ENCODE measurements at regions not wholly inside any gene's neighbourhood (a gene's known extent, or its start where the extent isn't known, plus 50 kb on each side); places are given as distances from the start of the nearest gene placed in this dataset.

- DNase-seq (ENCODE audit: insufficient read length, low spot score) (no peak), FAIRE-seq (no peak)
- TF ChIP-seq POLR2A (IDR thresholded peaks at IDR 0.05; ENCODE audit: low read depth, low read length) (no peak), PAX5 (IDR thresholded peaks at IDR 0.05; ENCODE audit: insufficient read depth, low read length, severe bottlenecking) (no peak), POU2F2 (IDR thresholded peaks at IDR 0.05; ENCODE audit: low read depth, low read length) (no peak), TAF1 (IDR thresholded peaks at IDR 0.05; ENCODE audit: low read depth, low read length) (no peak), SPI1 (IDR thresholded peaks at IDR 0.05; ENCODE audit: low read depth, low read length) (no peak), POLR2AphosphoS5 (IDR thresholded peaks at IDR 0.05; ENCODE audit: low read depth, low read length) (no peak)
Measured at GRCh38 chr10:33734393-33735155, 400.1 kb upstream of the NRP1 start.

- TF ChIP-seq SPI1 (IDR thresholded peaks at IDR 0.05; ENCODE audit: low read depth, low read length) (no peak), POU2F2 (IDR thresholded peaks at IDR 0.05; ENCODE audit: low read depth, low read length) (no peak), POLR2AphosphoS5 (IDR thresholded peaks at IDR 0.05; ENCODE audit: low read depth, low read length) (no peak), PAX5 (IDR thresholded peaks at IDR 0.05; ENCODE audit: insufficient read depth, low read length, severe bottlenecking) (no peak), TAF1 (IDR thresholded peaks at IDR 0.05; ENCODE audit: low read depth, low read length) (no peak), POLR2A (IDR thresholded peaks at IDR 0.05; ENCODE audit: low read depth, low read length) (no peak)
- FAIRE-seq (no peak), DNase-seq (ENCODE audit: insufficient read length, low spot score) (no peak)
Measured at GRCh38 chr10:33733058-33733457, 398.6 kb upstream of the NRP1 start.

- TF ChIP-seq PAX5 (IDR thresholded peaks at IDR 0.05; ENCODE audit: insufficient read depth, low read length, severe bottlenecking) (no peak), POLR2A (IDR thresholded peaks at IDR 0.05; ENCODE audit: low read depth, low read length) (no peak), SPI1 (IDR thresholded peaks at IDR 0.05; ENCODE audit: low read depth, low read length) (no peak), POU2F2 (IDR thresholded peaks at IDR 0.05; ENCODE audit: low read depth, low read length) (no peak), POLR2AphosphoS5 (IDR thresholded peaks at IDR 0.05; ENCODE audit: low read depth, low read length) (no peak), TAF1 (IDR thresholded peaks at IDR 0.05; ENCODE audit: low read depth, low read length) (no peak)
- no peak for FAIRE-seq
- no peak for DNase-seq (ENCODE audit: insufficient read length, low spot score)
Measured at GRCh38 chr10:33732161-33732680, 397.8 kb upstream of the NRP1 start.

- TF ChIP-seq POLR2A (IDR thresholded peaks at IDR 0.05; ENCODE audit: low read depth, low read length) (no peak), SPI1 (IDR thresholded peaks at IDR 0.05; ENCODE audit: low read depth, low read length) (no peak), TAF1 (IDR thresholded peaks at IDR 0.05; ENCODE audit: low read depth, low read length) (no peak)
- FAIRE-seq (no peak), DNase-seq (ENCODE audit: insufficient read length, low spot score) (no peak)
Measured at GRCh38 chr10:33731322-33731721, 396.9 kb upstream of the NRP1 start.

- TF ChIP-seq PAX5 (IDR thresholded peaks at IDR 0.05; ENCODE audit: insufficient read depth, low read length, severe bottlenecking) (no peak), TAF1 (IDR thresholded peaks at IDR 0.05; ENCODE audit: low read depth, low read length) (no peak), POU2F2 (IDR thresholded peaks at IDR 0.05; ENCODE audit: low read depth, low read length) (no peak), SPI1 (IDR thresholded peaks at IDR 0.05; ENCODE audit: low read depth, low read length) (no peak), POLR2AphosphoS5 (IDR thresholded peaks at IDR 0.05; ENCODE audit: low read depth, low read length) (no peak), POLR2A (IDR thresholded peaks at IDR 0.05; ENCODE audit: low read depth, low read length) (no peak)
- DNase-seq (ENCODE audit: insufficient read length, low spot score), result no peak
- no peak for FAIRE-seq
Measured at GRCh38 chr10:33725430-33725829, 391.0 kb upstream of the NRP1 start.

GRCh38 chr10:33723181-33723580, 388.7 kb upstream of the NRP1 start:
- no peak for TF ChIP-seq SPI1 (IDR thresholded peaks at IDR 0.05; ENCODE audit: low read depth, low read length)
- TF ChIP-seq POLR2AphosphoS5 (IDR thresholded peaks at IDR 0.05; ENCODE audit: low read depth, low read length), result no peak
- TF ChIP-seq POLR2A (IDR thresholded peaks at IDR 0.05; ENCODE audit: low read depth, low read length), result no peak
- no peak for TF ChIP-seq POU2F2 (IDR thresholded peaks at IDR 0.05; ENCODE audit: low read depth, low read length)
- no peak for TF ChIP-seq TAF1 (IDR thresholded peaks at IDR 0.05; ENCODE audit: low read depth, low read length)
- no peak for TF ChIP-seq PAX5 (IDR thresholded peaks at IDR 0.05; ENCODE audit: insufficient read depth, low read length, severe bottlenecking)
- DNase-seq (ENCODE audit: insufficient read length, low spot score), result no peak
- FAIRE-seq, result no peak

GRCh38 chr10:33722067-33722466, 387.6 kb upstream of the NRP1 start:
- FAIRE-seq, result no peak
- TF ChIP-seq POLR2A (IDR thresholded peaks at IDR 0.05; ENCODE audit: low read depth, low read length) (no peak), POLR2AphosphoS5 (IDR thresholded peaks at IDR 0.05; ENCODE audit: low read depth, low read length) (no peak), POU2F2 (IDR thresholded peaks at IDR 0.05; ENCODE audit: low read depth, low read length) (no peak), TAF1 (IDR thresholded peaks at IDR 0.05; ENCODE audit: low read depth, low read length) (no peak), PAX5 (IDR thresholded peaks at IDR 0.05; ENCODE audit: insufficient read depth, low read length, severe bottlenecking) (no peak), SPI1 (IDR thresholded peaks at IDR 0.05; ENCODE audit: low read depth, low read length) (no peak)
- no peak for DNase-seq (ENCODE audit: insufficient read length, low spot score)

- no peak for DNase-seq (ENCODE audit: insufficient read length, low spot score)
- TF ChIP-seq POU2F2 (IDR thresholded peaks at IDR 0.05; ENCODE audit: low read depth, low read length), result no peak
- TF ChIP-seq POLR2A (IDR thresholded peaks at IDR 0.05; ENCODE audit: low read depth, low read length), result no peak
- no peak for TF ChIP-seq TAF1 (IDR thresholded peaks at IDR 0.05; ENCODE audit: low read depth, low read length)
- no peak for TF ChIP-seq PAX5 (IDR thresholded peaks at IDR 0.05; ENCODE audit: insufficient read depth, low read length, severe bottlenecking)
- no peak for TF ChIP-seq POLR2AphosphoS5 (IDR thresholded peaks at IDR 0.05; ENCODE audit: low read depth, low read length)
- TF ChIP-seq SPI1 (IDR thresholded peaks at IDR 0.05; ENCODE audit: low read depth, low read length), result no peak
- no peak for FAIRE-seq
Measured at GRCh38 chr10:33721509-33721908, 387.0 kb upstream of the NRP1 start.

- no peak for TF ChIP-seq PAX5 (IDR thresholded peaks at IDR 0.05; ENCODE audit: insufficient read depth, low read length, severe bottlenecking)
- no peak for TF ChIP-seq POLR2AphosphoS5 (IDR thresholded peaks at IDR 0.05; ENCODE audit: low read depth, low read length)
- TF ChIP-seq SPI1 (IDR thresholded peaks at IDR 0.05; ENCODE audit: low read depth, low read length), result no peak
- TF ChIP-seq TAF1 (IDR thresholded peaks at IDR 0.05; ENCODE audit: low read depth, low read length), result no peak
- TF ChIP-seq POU2F2 (IDR thresholded peaks at IDR 0.05; ENCODE audit: low read depth, low read length), result no peak
- no peak for TF ChIP-seq POLR2A (IDR thresholded peaks at IDR 0.05; ENCODE audit: low read depth, low read length)
- FAIRE-seq (no peak), DNase-seq (ENCODE audit: insufficient read length, low spot score) (no peak)
Measured at GRCh38 chr10:33720161-33720560, 385.7 kb upstream of the NRP1 start.

All from GM12891 (cell line).